Neutrophil (primary cell): ENCODE measurements at regions not wholly inside any gene's neighbourhood (a gene's known extent, or its start where the extent isn't known, plus 50 kb on each side); places are given as distances from the start of the nearest gene placed in this dataset.

Source experiments
- H3K27ac ChIP-seq: fragments of 200-600 bp; sonication (generic); 2 replicates; pipeline ENCODE4 v1.5.1; 2016; ENCODE audit warnings: mild to moderate bottlenecking, moderate library complexity
- H3K27me3 ChIP-seq: fragments of 200-600 bp; sonication (generic); 2 replicates; pipeline ENCODE4 v1.6.0; 2016; ENCODE audit warnings: mild to moderate bottlenecking
- H3K36me3 ChIP-seq: fragments of 200-600 bp; sonication (generic); 2 replicates; pipeline ENCODE4 v1.5.1; 2017
- H3K4me1 ChIP-seq, 2 experiments: fragments of 200-600 bp in 1 of 2; sonication (generic) in 1 of 2; 1 replicate in 1 of 2; 2 replicates in 1 of 2; pipeline versions ENCODE4 v1.5.1 to v1.6.1; 2013 to 2016; ENCODE audit warnings: low read depth in 1 of 2, low read length in 1 of 2, mild to moderate bottlenecking in 1 of 2, moderate library complexity in 1 of 2; ENCODE audit not compliant: control insufficient read depth in 1 of 2, insufficient read depth in 1 of 2
- H3K4me3 ChIP-seq, 2 experiments: fragments of 200-600 bp in 1 of 2; sonication (generic) in 1 of 2; 1 replicate in 1 of 2; 2 replicates in 1 of 2; pipeline ENCODE4 v1.5.1; 2013 to 2016; ENCODE audit warnings: low read depth in 1 of 2, low read length in 1 of 2, mild to moderate bottlenecking in 1 of 2, moderate library complexity in 1 of 2
- H3K9me3 ChIP-seq: fragments of 200-600 bp; sonication (generic); 2 replicates; pipeline ENCODE4 v1.5.1; 2016
- TF ChIP-seq, protein P1 (sequence below): fragments of 200-600 bp; sonication (generic); IDR thresholded peaks from 2 replicates; pipeline ENCODE4 v1.5.1; 2016; ENCODE audit warnings: antibody characterized with exemption

DNA sequence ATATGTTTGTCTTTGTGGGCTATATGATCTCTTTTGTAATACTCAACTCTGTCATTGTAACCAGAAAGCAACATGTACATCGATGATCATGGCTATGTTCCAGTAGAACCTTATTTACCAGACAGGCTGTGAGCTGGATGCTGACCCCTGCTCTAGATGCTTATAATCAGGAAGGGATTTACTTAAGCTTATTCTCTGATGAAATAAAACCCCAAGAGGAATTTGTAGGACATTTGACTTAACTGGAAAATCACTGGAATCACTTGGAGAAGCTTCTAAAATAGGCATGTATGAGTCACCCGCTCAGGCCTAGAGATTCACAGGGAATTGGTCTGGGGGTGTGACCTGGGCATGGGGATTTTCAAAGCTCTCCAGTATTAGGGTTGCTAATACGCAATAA lies 285.8 kb upstream of the ZNF608 start:
- Histone ChIP-seq H3K27ac (no peak overlapping the region), H3K4me1 (no peaks in the 10 kb centered on the region), H3K4me3 (no peak overlapping the region), H3K36me3 (no peaks in the 10 kb centered on the region), H3K27me3 (no peaks in the 10 kb centered on the region), H3K9me3 (no peaks in the 10 kb centered on the region)
- TF ChIP-seq, protein P1, sequence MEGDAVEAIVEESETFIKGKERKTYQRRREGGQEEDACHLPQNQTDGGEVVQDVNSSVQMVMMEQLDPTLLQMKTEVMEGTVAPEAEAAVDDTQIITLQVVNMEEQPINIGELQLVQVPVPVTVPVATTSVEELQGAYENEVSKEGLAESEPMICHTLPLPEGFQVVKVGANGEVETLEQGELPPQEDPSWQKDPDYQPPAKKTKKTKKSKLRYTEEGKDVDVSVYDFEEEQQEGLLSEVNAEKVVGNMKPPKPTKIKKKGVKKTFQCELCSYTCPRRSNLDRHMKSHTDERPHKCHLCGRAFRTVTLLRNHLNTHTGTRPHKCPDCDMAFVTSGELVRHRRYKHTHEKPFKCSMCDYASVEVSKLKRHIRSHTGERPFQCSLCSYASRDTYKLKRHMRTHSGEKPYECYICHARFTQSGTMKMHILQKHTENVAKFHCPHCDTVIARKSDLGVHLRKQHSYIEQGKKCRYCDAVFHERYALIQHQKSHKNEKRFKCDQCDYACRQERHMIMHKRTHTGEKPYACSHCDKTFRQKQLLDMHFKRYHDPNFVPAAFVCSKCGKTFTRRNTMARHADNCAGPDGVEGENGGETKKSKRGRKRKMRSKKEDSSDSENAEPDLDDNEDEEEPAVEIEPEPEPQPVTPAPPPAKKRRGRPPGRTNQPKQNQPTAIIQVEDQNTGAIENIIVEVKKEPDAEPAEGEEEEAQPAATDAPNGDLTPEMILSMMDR: no peak

DNA sequence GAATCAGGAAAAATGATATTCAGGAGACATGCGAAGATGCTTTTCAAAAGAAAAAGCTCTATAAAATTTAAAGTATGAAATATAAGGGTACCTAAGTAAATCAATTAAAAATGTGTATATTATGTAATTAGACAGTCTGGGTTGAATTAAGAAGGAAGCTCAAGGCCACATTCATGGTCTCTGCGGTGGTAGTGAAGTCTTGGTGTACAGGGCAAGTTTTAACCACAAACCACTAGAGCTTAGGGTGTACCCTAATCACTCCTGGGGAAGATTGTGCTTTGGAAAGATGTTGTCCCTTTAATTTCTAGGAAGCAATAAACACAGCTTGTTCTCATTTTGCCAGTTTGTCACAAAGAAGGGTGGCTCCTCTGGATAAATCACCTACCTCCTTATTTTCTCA lies 287.2 kb upstream of the ZNF608 start:
- Histone ChIP-seq H3K4me1 (no peaks in the 10 kb centered on the region), H3K4me3 (no peak overlapping the region), H3K27ac (no peak overlapping the region), H3K9me3 (no peaks in the 10 kb centered on the region), H3K36me3 (no peaks in the 10 kb centered on the region), H3K27me3 (no peaks in the 10 kb centered on the region)
- TF ChIP-seq, protein P1: no peak

DNA sequence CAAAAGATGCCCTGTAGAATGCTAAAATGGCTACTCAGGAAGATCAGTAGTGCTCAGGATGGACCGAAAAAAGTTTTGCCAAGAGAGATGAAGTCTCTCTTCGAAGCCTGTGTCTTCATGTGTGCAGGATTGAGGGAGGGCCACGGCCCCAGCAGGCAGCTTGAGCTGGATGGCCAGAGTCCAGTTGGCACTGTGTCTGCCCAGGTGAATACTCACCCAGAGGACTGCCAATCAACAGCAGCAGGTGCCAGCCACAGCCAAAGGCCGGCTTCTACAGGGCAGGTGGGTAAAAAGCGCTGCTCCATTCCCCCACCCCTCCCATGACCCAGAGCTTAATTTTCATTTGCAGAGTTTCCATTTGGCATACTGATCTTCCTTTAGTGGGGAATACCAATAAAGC lies 287.9 kb upstream of the ZNF608 start:
- Histone ChIP-seq H3K9me3 (no peaks in the 10 kb centered on the region), H3K4me3 (no peak overlapping the region), H3K4me1 (no peaks in the 10 kb centered on the region), H3K27ac (no peak overlapping the region), H3K36me3 (no peaks in the 10 kb centered on the region), H3K27me3 (no peaks in the 10 kb centered on the region)
- TF ChIP-seq, protein P1: no peak

DNA sequence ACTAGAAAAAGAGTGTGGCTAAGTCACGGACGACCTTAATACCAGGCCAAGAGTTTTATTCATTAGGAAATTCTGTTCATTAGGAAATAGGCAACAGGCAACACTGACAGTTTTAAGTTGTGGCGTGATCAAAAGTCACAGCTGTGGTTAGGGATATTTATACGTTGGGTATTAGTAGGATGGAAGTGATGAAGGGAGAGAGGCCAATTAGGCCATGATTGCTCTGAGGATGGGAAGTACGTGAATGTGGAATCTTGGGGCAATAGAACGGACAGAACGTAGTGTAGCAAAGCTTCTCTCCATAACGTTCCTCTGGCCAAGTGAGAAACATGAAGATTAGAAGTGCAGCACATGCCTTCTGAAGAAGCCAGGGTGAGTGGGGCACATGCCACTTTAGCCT lies 290.1 kb upstream of the ZNF608 start:
- no peaks in the 10 kb centered on the region for H3K9me3 ChIP-seq
- H3K27ac ChIP-seq: no peak overlapping the region
- no peaks in the 10 kb centered on the region for H3K4me1 ChIP-seq
- H3K27me3 ChIP-seq: no peaks in the 10 kb centered on the region
- no peak overlapping the region for H3K4me3 ChIP-seq
- H3K36me3 ChIP-seq: no peaks in the 10 kb centered on the region
- TF ChIP-seq, protein P1: no peak

DNA sequence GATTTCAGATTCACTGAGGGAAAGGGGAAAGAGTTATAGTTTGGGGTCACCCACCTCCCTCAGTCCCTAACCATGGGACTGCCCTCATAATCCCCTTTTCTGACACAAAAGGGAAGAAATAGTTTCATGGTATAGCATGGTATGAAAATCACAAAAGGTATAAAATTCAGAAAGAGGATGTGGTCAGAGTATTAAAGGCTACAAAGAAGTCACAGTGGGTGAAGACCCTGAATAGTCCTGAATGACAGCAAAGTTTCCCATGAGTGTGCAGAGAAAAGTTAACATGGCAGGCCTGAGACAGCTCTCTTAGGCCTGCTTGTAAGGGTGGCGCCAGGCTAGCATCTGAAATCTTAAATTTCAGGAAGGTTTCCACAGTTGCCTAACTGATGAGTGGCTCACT lies 290.6 kb upstream of the ZNF608 start:
- Histone ChIP-seq H3K9me3 (no peaks in the 10 kb centered on the region), H3K4me3 (no peak overlapping the region), H3K36me3 (no peaks in the 10 kb centered on the region), H3K27ac (no peak overlapping the region), H3K4me1 (no peaks in the 10 kb centered on the region), H3K27me3 (no peaks in the 10 kb centered on the region)
- TF ChIP-seq, protein P1: no peak

DNA sequence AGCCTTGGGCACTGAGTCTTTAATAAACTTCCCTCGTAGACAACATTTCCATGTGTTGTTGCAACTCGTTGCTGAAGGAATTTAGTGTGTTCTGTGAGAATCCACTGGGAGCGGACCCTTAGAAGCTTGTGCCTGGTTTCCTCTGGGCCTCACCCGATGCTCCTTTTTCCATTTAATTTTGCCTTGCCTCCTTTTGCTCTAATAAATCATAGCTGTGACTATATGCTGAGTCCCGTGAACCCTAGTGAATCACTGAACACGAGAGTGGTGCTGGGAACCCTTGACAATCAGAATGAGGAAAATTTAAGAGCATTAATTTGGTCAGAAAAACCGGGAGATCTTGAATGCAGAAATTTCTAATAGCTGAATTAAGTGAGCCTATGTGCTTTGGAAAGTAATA lies 291.1 kb upstream of the ZNF608 start:
- H3K4me1 ChIP-seq: no peaks in the 10 kb centered on the region
- TF ChIP-seq, protein P1: no peak
- no peaks in the 10 kb centered on the region for H3K27me3 ChIP-seq
- no peaks in the 10 kb centered on the region for H3K36me3 ChIP-seq
- H3K27ac ChIP-seq: no peak overlapping the region
- H3K9me3 ChIP-seq: no peaks in the 10 kb centered on the region
- H3K4me3 ChIP-seq: no peak overlapping the region
